ENCODE measurements at regions not wholly inside any gene's neighbourhood (a gene's known extent, or its start where the extent isn't known, plus 50 kb on each side); places are given as distances from the start of the nearest gene placed in this dataset.

DNA sequence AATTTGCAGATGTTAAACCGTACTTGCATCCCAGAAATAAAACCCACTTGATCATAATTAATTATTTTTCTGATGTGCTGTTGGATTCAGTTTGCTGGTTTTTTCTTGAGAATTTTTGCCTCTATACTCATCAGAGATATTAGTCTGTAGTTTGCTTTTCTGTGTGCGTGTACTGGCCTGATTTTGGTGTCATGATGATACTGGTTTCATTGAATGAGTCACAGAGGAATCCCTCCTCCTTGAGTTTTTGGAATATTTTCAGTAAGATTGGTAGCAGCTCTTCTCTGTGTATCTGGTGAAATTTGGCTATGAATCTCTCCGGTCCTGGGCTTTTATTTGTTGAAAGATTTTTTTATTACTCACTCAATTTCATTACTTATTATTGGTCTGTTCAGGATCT is 100.4 kb upstream of the PMCH start:
- DNase-seq: no peak
- Histone ChIP-seq H2BK20ac (ENCODE audit: low read depth, low read length, poor library complexity, severe bottlenecking) (no peak overlapping the region), H3K4ac (ENCODE audit: low read depth, low read length) (no peak overlapping the region), H3K9me3 (ENCODE audit: control insufficient read depth, low read depth, low read length) (no peaks in the 10 kb centered on the region), H3K18ac (ENCODE audit: insufficient read length, low read depth, low read length) (no peak overlapping the region), H3K79me1 (ENCODE audit: insufficient read depth, low read depth, low read length, poor library complexity, severe bottlenecking) (no peaks in the 10 kb centered on the region), H3K27me3 (ENCODE audit: insufficient read depth, low read length) (no peaks in the 10 kb centered on the region), H3K14ac (ENCODE audit: insufficient read depth, low read length) (no peak overlapping the region), H3K9ac (ENCODE audit: extremely low read depth, insufficient read length, low read length) (no peak overlapping the region), H3K79me2 (ENCODE audit: insufficient read depth, low read length) (no peaks in the 10 kb centered on the region), H2BK120ac (ENCODE audit: low read depth, low read length, poor library complexity, severe bottlenecking) (no peak overlapping the region), H2BK12ac (ENCODE audit: insufficient read length, low read depth, low read length) (no peak overlapping the region), H2AK5ac (ENCODE audit: insufficient read length, low read length) (no peak overlapping the region), H3K4me2 (ENCODE audit: insufficient read depth, insufficient read length, low read length) (no peak overlapping the region), H3K23me2 (ENCODE audit: insufficient read length, low read depth, low read length, poor library complexity, severe bottlenecking) (no peaks in the 10 kb centered on the region), H4K91ac (ENCODE audit: insufficient read length, low read depth, low read length) (no peak overlapping the region), H2BK5ac (ENCODE audit: insufficient read length, low read length) (no peak overlapping the region), H3K23ac (ENCODE audit: insufficient read length, low read depth, low read length) (no peak overlapping the region), H2AFZ (ENCODE audit: low read length) (no peak overlapping the region), H3K27ac (ENCODE audit: insufficient read length, low read depth, low read length) (no peak overlapping the region), H4K20me1 (ENCODE audit: control insufficient read depth, insufficient read depth, insufficient read length) (no peaks in the 10 kb centered on the region), H4K5ac (ENCODE audit: insufficient read length, low read depth, low read length) (no peak overlapping the region), H3K56ac (ENCODE audit: insufficient read length, low read depth, low read length) (no peak overlapping the region), H3T11ph (ENCODE audit: low read length) (no peak overlapping the region), H2BK15ac (ENCODE audit: low read depth, low read length) (no peak overlapping the region), H4K8ac (replicated peaks; ENCODE audit: insufficient read length, low read depth, low read length) (no peak overlapping the region), H3K4me1 (ENCODE audit: insufficient read depth, low read length) (no peaks in the 10 kb centered on the region)
- Mint-ChIP-seq H3K36me3 (ENCODE audit: insufficient read depth in 1 of 3, low read depth in 3 of 3) (no peaks in the 10 kb centered on the region; a peak in 1 of 7 replicates), H3K4me1 (no peaks in the 10 kb centered on the region), H3K27me3 (ENCODE audit: low read depth) (no peaks in the 10 kb centered on the region), H3K9me3 (no peaks in the 10 kb centered on the region; a peak in 2 of 5 replicates), H3K27ac (no peak overlapping the region), H3K4me3 (no peak overlapping the region)
- whole genome bisulfite sequencing (ENCODE audit: extremely low coverage, insufficient read length, low lambda C conversion rate): no CpG with 5 or more reads among the region's 3 CpGs
- TF ChIP-seq, protein P1, sequence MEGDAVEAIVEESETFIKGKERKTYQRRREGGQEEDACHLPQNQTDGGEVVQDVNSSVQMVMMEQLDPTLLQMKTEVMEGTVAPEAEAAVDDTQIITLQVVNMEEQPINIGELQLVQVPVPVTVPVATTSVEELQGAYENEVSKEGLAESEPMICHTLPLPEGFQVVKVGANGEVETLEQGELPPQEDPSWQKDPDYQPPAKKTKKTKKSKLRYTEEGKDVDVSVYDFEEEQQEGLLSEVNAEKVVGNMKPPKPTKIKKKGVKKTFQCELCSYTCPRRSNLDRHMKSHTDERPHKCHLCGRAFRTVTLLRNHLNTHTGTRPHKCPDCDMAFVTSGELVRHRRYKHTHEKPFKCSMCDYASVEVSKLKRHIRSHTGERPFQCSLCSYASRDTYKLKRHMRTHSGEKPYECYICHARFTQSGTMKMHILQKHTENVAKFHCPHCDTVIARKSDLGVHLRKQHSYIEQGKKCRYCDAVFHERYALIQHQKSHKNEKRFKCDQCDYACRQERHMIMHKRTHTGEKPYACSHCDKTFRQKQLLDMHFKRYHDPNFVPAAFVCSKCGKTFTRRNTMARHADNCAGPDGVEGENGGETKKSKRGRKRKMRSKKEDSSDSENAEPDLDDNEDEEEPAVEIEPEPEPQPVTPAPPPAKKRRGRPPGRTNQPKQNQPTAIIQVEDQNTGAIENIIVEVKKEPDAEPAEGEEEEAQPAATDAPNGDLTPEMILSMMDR (conservative IDR thresholded peaks at IDR 0.05): no peak

Data from H9 (cell line).